Suprapubic skin (tissue), 4 donors: ENCODE measurements at regions not wholly inside any gene's neighbourhood (a gene's known extent, or its start where the extent isn't known, plus 50 kb on each side); places are given as distances from the start of the nearest gene placed in this dataset.

Experiments
- CTCF ChIP-seq, 2 donors: fragments of 200-600 bp in 1 of 2; fragments of 450-650 bp in 1 of 2; sonication (generic) in 1 of 2; IDR thresholded peaks; one replicate each; pipeline ENCODE4 v1.5.1; 2016 to 2019; ENCODE audit warnings: antibody characterized with exemption in 2 of 2, mild to moderate bottlenecking in 1 of 2, moderate library complexity in 1 of 2
- EP300 ChIP-seq: sonication (generic); formaldehyde crosslinking; IDR thresholded peaks from one replicate; pipeline ENCODE4 v1.6.1; 2017; ENCODE audit warnings: antibody characterized with exemption
- POLR2A ChIP-seq, 2 donors: fragments of 450-650 bp; IDR thresholded peaks; one replicate each; pipeline ENCODE4 v1.6.1; 2017; ENCODE audit warnings: antibody characterized with exemption in 2 of 2, mild to moderate bottlenecking in 2 of 2, moderate library complexity in 2 of 2
- POLR2AphosphoS5 ChIP-seq, 3 donors: sonication (generic); formaldehyde crosslinking; IDR thresholded peaks; one replicate each; pipeline ENCODE4 v1.6.1; 2017; ENCODE audit warnings: antibody characterized with exemption in 3 of 3

GRCh38 chr6:69594405-69594804 is 202.4 kb downstream of the LMBRD1 start:
- no peak for TF ChIP-seq CTCF (IDR thresholded peaks at IDR 0.05)
- TF ChIP-seq POLR2AphosphoS5 (IDR thresholded peaks at IDR 0.05) = no peak
- TF ChIP-seq POLR2A (IDR thresholded peaks at IDR 0.05) = no peak
- no peak for TF ChIP-seq EP300
